OCI-LY7 (cell line): ENCODE measurements at regions not wholly inside any gene's neighbourhood (a gene's known extent, or its start where the extent isn't known, plus 50 kb on each side); places are given as distances from the start of the nearest gene placed in this dataset.

ENCODE experiments used
- CTCF ChIP-seq: fragments of 200-600 bp; sonication (generic); conservative IDR thresholded peaks from 2 replicates; pipeline ENCODE4 v1.5.1; 2014; ENCODE audit warnings: mild to moderate bottlenecking, antibody characterized with exemption, low read length, moderate library complexity, mixed read lengths
- EZH2phosphoT487 ChIP-seq: fragments of 200-600 bp; sonication (generic); IDR thresholded peaks from 2 replicates; pipeline ENCODE4 v1.6.1; 2018; ENCODE audit warnings: low read depth, borderline replicate concordance, mild to moderate bottlenecking, mixed run types, antibody characterized with exemption, low read length, moderate library complexity, mixed read lengths

- TF ChIP-seq CTCF (no peak), EZH2phosphoT487 (no peak)
These were observed 651.0 kb upstream of the B3GAT1 start for GRCh38 chr11:135062994-135063393.
